Femur (tissue), 1 donor: ENCODE measurements at regions not wholly inside any gene's neighbourhood (a gene's known extent, or its start where the extent isn't known, plus 50 kb on each side); places are given as distances from the start of the nearest gene placed in this dataset.

ENCODE experiments used
- DNase-seq: peaks from one replicate; pipeline ENCODE4 v3.0.0-alpha.2; 2017

- no peak for DNase-seq
Observed at GRCh38 chr22:19574247-19574646, 50.0 kb upstream of the CLDN5 start.

GRCh38 chr22:19576460-19577421 lies 52.5 kb upstream of the CLDN5 start:
- DNase-seq, result no peak

GRCh38 chr22:19577422-19577966 lies 53.3 kb upstream of the CLDN5 start:
- DNase-seq, result no peak

- DNase-seq, result no peak
Observed at GRCh38 chr22:19578180-19579004, 54.2 kb upstream of the CLDN5 start.

DNA sequence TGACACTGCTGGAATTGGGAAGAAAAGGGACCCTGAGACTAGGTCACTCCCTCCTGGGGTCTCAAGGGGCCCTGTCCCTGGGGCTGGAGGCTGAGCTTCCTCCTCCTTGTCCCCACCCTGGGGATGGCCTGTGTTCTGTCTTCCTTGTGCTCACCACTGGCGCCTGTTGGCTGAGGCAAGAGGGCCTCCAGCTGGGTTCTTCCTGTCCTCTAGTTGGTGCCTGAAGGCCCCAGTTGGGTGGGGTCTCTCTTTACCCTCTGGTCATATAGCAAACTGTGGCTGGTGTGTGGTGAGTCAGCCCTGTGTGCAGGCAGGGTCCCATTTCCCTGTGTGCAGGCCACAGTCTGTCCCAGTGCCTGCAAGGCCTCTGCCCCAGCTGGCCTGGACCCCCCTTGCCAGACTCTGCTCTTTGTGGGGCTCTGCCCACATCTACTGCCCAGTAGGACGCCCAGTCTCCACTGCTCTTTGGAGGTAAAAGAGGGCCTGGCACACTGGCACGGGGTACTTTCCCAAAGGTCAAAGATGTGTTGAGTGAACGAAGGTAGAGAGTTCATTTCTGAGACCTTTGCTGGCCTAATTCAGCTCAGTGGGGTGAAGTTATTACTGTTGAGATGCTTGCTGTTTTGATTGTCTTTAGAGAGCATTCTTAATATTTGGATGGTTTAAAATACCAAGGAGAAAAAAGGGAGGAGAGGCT lies 55.1 kb upstream of the CLDN5 start:
- no peak for DNase-seq

GRCh38 chr22:19579880-19580279 lies 55.7 kb upstream of the CLDN5 start:
- peak; percentile 46 for DNase-seq

DNA sequence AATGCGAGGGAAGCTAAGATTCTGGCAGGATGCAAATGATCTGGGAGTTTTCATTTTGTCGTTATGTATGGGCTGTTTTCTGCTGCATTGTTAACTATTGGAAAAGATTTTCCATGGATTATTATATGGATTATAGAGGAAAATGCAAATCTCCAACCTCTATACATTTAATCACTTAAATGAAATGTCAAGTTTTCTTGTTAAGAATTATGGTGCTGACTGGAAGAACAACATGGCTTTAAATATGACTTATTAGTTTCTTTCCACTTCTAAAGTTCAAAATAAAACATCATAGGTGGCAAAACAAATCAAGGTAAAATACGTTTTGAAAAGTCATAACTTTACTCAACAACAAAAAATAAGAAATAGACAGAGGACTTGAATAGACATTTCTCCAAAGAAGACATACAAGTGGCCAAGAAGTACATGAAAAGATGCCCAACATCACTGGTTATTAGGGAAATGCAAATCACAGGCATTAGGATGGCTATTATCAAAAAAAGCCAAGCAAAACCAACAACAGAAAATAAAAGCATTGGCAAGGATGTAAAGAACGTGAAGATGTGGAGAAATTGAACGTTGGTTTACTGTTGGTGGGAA lies 56.2 kb upstream of the CLDN5 start:
- no peak for DNase-seq

DNA sequence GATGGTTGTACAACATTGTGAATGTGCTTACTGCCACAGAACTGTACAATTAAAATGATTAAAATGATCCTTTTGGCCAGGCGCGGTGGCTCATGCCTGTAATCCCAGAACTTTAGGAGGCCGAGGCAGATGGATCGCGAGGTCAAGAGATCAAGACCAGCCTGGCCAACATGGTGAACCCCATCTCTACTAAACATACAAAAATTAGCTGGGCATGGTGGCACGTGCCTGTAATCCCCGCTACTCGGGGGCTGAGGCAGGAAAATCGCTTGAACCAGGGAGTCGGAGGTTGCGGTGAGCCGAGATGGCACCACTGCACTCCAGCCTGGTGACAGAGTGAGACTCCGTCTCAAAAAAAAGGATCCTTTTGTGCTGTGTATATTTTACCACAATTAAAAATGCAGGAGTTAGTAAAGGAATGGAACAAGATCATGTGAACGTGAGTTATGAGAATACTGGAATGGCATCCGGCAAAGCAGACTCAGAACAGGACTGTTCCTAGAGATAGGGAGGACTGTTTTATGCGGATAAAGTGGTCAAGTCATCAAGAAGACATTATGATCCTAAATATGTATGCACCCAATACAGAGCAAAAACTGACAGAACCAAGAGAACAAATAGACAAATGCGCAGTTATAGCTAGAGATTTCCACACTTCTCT lies 58.0 kb upstream of the CLDN5 start:
- DNase-seq, result no peak

DNA sequence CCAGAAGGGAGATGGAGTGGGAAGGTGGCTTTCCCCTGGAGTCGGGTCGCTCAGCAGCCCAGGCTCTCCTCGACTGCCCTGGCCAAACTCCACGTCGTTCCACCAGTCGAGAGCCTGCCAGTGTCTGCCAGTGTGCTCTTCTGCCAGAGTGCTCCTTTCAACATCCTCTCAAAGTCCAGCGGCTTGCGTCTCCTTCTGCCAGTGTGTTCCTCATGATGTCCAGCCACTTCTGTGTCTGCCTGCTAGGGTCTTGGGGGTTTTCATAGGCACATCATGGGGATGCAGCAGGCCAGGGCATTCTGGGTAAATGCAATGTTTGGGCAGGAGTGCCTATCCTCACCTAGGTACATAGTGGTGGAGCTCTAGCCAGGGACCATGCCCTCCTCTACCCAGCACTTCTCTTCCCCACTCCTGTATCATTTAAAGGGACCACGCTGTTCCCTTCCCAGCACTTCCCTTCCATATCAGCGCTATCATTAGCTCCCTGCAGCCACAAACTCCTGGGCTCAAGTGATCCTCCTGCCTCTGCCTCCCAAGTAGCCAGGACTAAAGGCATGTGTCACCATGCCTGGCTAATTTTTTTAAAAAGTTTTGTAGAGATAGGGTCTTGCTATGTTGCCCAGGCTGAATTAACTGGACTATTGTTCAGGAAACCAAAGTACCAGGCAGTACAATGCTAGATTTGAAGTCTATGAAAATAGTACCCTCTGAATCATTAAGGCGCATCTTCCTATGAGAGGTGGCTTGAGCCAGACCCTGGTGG lies 62.9 kb upstream of the CLDN5 start:
- DNase-seq, result no peak

GRCh38 chr22:19590696-19591095 lies 66.5 kb upstream of the CLDN5 start:
- no peak for DNase-seq

DNA sequence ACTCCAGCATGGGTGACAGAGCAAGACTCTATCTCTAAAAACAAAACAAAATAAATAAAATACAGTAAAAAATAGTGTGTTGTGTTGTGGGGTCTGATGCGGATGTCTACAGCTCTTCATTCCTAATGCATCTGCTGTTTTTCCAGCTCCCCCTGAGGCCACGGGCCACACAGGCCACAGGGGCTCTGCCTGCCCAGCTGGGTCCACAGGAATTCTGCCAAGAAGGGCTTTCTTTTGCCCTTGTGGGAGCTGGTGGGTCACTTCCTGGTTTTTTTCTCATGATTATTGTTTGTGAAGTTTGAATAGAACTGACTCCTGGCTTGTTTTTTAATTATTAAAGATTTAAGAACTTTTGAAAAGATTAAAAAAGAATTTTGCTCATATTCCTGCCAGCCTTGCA lies 67.4 kb upstream of the CLDN5 start:
- no peak for DNase-seq

DNA sequence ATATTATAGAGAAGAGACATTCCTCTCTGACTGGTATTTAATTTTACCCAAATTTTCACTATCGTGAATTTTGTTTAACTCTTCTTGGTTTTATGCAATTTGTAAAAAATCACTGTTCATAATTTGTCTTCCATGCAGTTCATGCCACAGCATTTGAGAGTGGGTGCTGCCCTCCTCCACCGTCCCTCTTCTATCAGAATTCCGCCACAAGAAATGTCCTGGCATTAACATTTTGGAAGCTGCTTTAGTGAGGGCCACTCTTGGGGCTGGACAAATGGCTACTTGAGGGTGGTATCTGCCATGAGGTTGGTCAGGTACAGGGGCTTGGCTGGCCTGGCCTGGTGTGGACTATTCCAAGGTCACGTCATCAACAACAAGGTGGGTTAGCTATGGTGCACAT lies 68.3 kb upstream of the CLDN5 start:
- DNase-seq, result no peak

- no peak for DNase-seq
Observed at GRCh38 chr22:19593991-19594569, 69.9 kb upstream of the CLDN5 start.

- DNase-seq, result no peak
Observed at GRCh38 chr22:19595532-19595931, 71.3 kb upstream of the CLDN5 start.

DNA sequence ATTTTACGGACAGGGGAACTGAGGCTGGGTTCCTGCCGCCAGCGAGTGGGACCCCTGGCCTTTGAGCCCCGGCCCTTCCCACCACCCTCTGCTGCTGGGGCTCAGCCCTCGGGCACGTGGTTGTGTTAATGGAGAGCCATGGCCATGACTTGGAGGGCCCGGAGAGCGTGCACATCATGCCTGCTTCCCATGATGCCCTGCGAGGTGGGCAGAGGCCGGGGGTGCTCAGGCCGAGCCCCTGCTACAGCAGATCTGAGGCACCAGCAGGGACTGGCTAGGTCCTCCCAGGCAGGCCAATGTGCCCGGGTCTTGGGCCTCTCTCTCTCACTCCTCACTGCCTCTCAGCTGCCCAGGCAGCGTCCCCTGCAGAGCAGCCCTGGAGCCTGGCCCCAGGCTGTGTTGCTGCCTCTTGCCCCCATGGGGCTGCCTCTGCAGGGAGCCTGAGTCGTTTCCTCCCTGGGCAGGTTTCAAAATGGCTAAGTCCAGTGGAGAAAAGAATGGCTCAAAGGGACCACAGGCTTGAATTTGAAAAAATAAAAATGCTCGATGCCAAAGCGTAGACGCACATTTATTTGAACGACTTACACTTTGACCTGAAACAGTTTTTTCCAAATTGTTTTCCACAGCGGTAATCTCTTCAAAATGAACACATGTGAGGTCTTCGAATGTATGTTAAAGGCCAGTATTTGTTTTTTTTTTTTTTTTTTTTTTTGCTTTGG lies 72.6 kb upstream of the CLDN5 start:
- DNase-seq, result no peak

DNA sequence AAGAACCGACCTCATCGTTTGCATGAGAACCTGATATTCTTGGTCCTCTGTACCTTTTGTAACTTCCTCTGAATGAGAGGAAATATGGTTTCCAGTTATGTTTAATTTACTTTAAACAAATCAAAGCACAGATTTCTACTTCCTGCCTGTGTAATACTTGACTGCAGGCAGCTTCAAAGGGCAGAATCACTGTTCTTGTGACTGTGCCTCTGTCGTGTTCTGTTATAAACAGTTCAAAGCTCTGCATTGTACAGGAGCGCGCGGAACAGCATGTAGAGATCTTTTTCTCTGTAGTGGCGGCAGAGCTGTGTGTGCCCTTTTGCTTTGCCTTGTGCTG lies 73.2 kb upstream of the CLDN5 start:
- DNase-seq, result no peak

- no peak for DNase-seq
Observed at GRCh38 chr22:19598054-19598855, 74.0 kb upstream of the CLDN5 start.

GRCh38 chr22:19599004-19599403 lies 74.8 kb upstream of the CLDN5 start:
- DNase-seq, result no peak

GRCh38 chr22:19599626-19600243 lies 75.5 kb upstream of the CLDN5 start:
- DNase-seq, result peak; percentile 50
